ENCODE measurements at regions not wholly inside any gene's neighbourhood (a gene's known extent, or its start where the extent isn't known, plus 50 kb on each side); places are given as distances from the start of the nearest gene placed in this dataset.

DNA sequence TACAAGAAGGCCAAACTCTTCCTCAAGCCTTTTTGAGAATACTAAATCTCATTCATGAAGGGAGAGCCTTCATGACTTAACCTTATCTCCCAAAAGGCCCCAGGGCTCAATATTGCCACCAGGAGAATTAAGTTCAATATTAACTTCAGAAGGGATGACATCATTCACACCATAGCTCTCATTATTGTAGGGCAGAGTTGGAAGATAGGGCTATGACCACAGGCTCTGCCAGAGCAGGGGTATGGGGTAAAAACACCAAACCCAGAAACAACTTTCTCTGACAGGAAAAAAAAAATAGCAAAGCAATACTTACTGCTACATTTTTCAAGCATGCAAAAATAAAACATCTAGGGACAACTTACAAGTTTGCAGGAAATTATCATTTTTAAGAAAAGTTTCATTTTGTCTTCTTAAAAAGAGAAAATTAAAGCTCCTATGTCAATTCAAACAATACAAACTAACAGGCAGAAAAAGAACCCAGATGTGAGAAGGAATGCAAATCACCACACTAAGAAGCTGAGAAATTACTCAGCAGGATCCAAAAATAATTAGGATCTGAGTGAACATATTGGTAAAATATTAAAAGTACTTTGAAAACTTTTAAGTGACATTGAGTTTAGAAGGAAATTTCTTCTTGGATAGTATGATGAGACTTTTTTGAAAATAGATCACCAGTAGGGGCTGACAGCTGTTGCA lies 1156.5 kb downstream of the NCAM2 start:
- TF ChIP-seq, protein P1, sequence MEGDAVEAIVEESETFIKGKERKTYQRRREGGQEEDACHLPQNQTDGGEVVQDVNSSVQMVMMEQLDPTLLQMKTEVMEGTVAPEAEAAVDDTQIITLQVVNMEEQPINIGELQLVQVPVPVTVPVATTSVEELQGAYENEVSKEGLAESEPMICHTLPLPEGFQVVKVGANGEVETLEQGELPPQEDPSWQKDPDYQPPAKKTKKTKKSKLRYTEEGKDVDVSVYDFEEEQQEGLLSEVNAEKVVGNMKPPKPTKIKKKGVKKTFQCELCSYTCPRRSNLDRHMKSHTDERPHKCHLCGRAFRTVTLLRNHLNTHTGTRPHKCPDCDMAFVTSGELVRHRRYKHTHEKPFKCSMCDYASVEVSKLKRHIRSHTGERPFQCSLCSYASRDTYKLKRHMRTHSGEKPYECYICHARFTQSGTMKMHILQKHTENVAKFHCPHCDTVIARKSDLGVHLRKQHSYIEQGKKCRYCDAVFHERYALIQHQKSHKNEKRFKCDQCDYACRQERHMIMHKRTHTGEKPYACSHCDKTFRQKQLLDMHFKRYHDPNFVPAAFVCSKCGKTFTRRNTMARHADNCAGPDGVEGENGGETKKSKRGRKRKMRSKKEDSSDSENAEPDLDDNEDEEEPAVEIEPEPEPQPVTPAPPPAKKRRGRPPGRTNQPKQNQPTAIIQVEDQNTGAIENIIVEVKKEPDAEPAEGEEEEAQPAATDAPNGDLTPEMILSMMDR (IDR thresholded peaks at IDR 0.05; ENCODE audit: insufficient read depth, low read depth, low read length): no peak
- TF ChIP-seq EZH2 (IDR thresholded peaks at IDR 0.05; ENCODE audit: insufficient read depth, low read length): no peak

Measured in astrocyte (in vitro differentiated cells and primary cell).